ENCODE measurements at regions not wholly inside any gene's neighbourhood (a gene's known extent, or its start where the extent isn't known, plus 50 kb on each side); places are given as distances from the start of the nearest gene placed in this dataset.

- no peak overlapping the region for H3K27ac Mint-ChIP-seq
- H3K4ac ChIP-seq (ENCODE audit: low read depth, low read length): no peak overlapping the region
- no peak overlapping the region for H4K8ac ChIP-seq (replicated peaks; ENCODE audit: insufficient read length, low read depth, low read length)
- H2BK15ac ChIP-seq (ENCODE audit: low read depth, low read length): no peak overlapping the region
- no peak overlapping the region for H2BK20ac ChIP-seq (ENCODE audit: low read depth, low read length, poor library complexity, severe bottlenecking)
- H3T11ph ChIP-seq (ENCODE audit: low read length): no peak overlapping the region
- H3K18ac ChIP-seq (ENCODE audit: insufficient read length, low read depth, low read length): no peak overlapping the region
- H3K27ac ChIP-seq (ENCODE audit: insufficient read length, low read depth, low read length): no peak overlapping the region
- no peaks in the 10 kb centered on the region for H3K27me3 ChIP-seq (ENCODE audit: insufficient read depth, low read length)
- H3K27me3 Mint-ChIP-seq (ENCODE audit: low read depth): no peaks in the 10 kb centered on the region
- no peaks in the 10 kb centered on the region for H3K4me1 ChIP-seq (ENCODE audit: insufficient read depth, low read length)
- H2BK120ac ChIP-seq (ENCODE audit: low read depth, low read length, poor library complexity, severe bottlenecking): no peak overlapping the region
- H3K23ac ChIP-seq (ENCODE audit: insufficient read length, low read depth, low read length): no peak overlapping the region
- no peak overlapping the region for H4K5ac ChIP-seq (ENCODE audit: insufficient read length, low read depth, low read length)
- no peaks in the 10 kb centered on the region for H3K23me2 ChIP-seq (ENCODE audit: insufficient read length, low read depth, low read length, poor library complexity, severe bottlenecking)
- H3K56ac ChIP-seq (ENCODE audit: insufficient read length, low read depth, low read length): no peak overlapping the region
- no peak overlapping the region for H3K4me2 ChIP-seq (ENCODE audit: insufficient read depth, insufficient read length, low read length)
- TF ChIP-seq CTCF (conservative IDR thresholded peaks at IDR 0.05): no peak
- H3K9ac ChIP-seq (ENCODE audit: extremely low read depth, insufficient read length, low read length): no peak overlapping the region
- no peak overlapping the region for H3K14ac ChIP-seq (ENCODE audit: insufficient read depth, low read length)
- no peaks in the 10 kb centered on the region for H3K79me1 ChIP-seq (ENCODE audit: insufficient read depth, low read depth, low read length, poor library complexity, severe bottlenecking)
- no peak overlapping the region for H2AK5ac ChIP-seq (ENCODE audit: insufficient read length, low read length)
- H3K36me3 Mint-ChIP-seq (ENCODE audit: insufficient read depth in 1 of 3, low read depth in 3 of 3): no peaks in the 10 kb centered on the region
- no peak overlapping the region for H2BK12ac ChIP-seq (ENCODE audit: insufficient read length, low read depth, low read length)
- no peaks in the 10 kb centered on the region for H3K9me3 ChIP-seq (ENCODE audit: control insufficient read depth, low read depth, low read length)
- H3K4me1 Mint-ChIP-seq: peaks cover 0 to 4% of the 10 kb centered on the region in 2 experiments; a peak in 2 of 4 replicates
- no peaks in the 10 kb centered on the region for H4K20me1 ChIP-seq (ENCODE audit: control insufficient read depth, insufficient read depth, insufficient read length)
- H4K91ac ChIP-seq (ENCODE audit: insufficient read length, low read depth, low read length): no peak overlapping the region
- no peak overlapping the region for H2AFZ ChIP-seq (ENCODE audit: low read length)
- H3K4me3 Mint-ChIP-seq: no peak overlapping the region
- H3K79me2 ChIP-seq (ENCODE audit: insufficient read depth, low read length): no peaks in the 10 kb centered on the region
- DNase-seq: no peak
- no peaks in the 10 kb centered on the region for H3K9me3 Mint-ChIP-seq
- H2BK5ac ChIP-seq (ENCODE audit: insufficient read length, low read length): no peak overlapping the region
Observed at GRCh38 chr3:99188936-99189335, 287.4 kb upstream of the DCBLD2 start.
